ENCODE measurements at regions not wholly inside any gene's neighbourhood (a gene's known extent, or its start where the extent isn't known, plus 50 kb on each side); places are given as distances from the start of the nearest gene placed in this dataset.

DNA sequence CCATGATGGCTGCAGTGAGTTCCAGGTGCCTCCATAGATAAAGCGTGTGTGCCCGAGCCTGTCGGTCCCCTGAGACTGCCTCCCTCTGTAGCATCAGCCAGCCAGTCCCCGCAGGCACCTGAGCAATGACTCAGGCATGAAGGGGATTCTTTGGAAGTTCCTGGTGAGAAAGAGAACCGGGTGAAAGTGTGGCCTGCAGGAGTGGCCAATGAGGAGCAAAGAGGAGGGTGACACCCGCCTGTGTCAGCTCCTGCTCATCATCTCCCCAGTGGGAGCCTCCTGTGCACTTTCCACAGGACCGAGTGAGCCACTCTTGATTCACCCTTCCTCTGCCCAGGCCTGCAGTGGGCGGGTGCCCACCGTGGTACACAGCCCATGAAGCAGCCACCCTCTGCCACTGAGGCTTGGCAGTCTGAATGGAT, 71.2 kb upstream of the PTPN1 start:
- no peaks in the 10 kb centered on the region for H3K36me3 Mint-ChIP-seq
- no peak overlapping the region for H3K4me3 Mint-ChIP-seq
- Histone ChIP-seq H3K4me1 (ENCODE audit: control insufficient read depth, insufficient read depth, low read length) (peaks cover 7% of the 10 kb centered on the region), H3K36me3 (ENCODE audit: control insufficient read depth, insufficient read depth, low read length) (no peaks in the 10 kb centered on the region), H3K27me3 (ENCODE audit: control insufficient read depth, insufficient read depth, low read length) (no peaks in the 10 kb centered on the region), H3K27ac (ENCODE audit: low read length) (no peak overlapping the region), H3K4me3 (ENCODE audit: low read length) (no peak overlapping the region), H3K9me3 (ENCODE audit: control insufficient read depth, insufficient read depth, low read length) (no peaks in the 10 kb centered on the region)
- no peaks in the 10 kb centered on the region for H3K9me3 Mint-ChIP-seq
- ATAC-seq (no peak), DNase-seq (no peak)
- H3K27me3 Mint-ChIP-seq (ENCODE audit: low read depth in 2 of 2), result peaks cover 20 to 25% of the 10 kb centered on the region in 2 donors
- intact Hi-C loops (cut with micrococcal nuclease), result no loop called here
- 83% methylated on average over 9 of the region's 9 CpGs for WGBS (ENCODE audit: insufficient coverage)
- H3K27ac Mint-ChIP-seq, result no peak overlapping the region
- TF ChIP-seq, protein P1, sequence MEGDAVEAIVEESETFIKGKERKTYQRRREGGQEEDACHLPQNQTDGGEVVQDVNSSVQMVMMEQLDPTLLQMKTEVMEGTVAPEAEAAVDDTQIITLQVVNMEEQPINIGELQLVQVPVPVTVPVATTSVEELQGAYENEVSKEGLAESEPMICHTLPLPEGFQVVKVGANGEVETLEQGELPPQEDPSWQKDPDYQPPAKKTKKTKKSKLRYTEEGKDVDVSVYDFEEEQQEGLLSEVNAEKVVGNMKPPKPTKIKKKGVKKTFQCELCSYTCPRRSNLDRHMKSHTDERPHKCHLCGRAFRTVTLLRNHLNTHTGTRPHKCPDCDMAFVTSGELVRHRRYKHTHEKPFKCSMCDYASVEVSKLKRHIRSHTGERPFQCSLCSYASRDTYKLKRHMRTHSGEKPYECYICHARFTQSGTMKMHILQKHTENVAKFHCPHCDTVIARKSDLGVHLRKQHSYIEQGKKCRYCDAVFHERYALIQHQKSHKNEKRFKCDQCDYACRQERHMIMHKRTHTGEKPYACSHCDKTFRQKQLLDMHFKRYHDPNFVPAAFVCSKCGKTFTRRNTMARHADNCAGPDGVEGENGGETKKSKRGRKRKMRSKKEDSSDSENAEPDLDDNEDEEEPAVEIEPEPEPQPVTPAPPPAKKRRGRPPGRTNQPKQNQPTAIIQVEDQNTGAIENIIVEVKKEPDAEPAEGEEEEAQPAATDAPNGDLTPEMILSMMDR (IDR thresholded peaks at IDR 0.05), result no peak
- H3K4me1 Mint-ChIP-seq, result peaks cover 8 to 13% of the 10 kb centered on the region in 2 donors

DNA sequence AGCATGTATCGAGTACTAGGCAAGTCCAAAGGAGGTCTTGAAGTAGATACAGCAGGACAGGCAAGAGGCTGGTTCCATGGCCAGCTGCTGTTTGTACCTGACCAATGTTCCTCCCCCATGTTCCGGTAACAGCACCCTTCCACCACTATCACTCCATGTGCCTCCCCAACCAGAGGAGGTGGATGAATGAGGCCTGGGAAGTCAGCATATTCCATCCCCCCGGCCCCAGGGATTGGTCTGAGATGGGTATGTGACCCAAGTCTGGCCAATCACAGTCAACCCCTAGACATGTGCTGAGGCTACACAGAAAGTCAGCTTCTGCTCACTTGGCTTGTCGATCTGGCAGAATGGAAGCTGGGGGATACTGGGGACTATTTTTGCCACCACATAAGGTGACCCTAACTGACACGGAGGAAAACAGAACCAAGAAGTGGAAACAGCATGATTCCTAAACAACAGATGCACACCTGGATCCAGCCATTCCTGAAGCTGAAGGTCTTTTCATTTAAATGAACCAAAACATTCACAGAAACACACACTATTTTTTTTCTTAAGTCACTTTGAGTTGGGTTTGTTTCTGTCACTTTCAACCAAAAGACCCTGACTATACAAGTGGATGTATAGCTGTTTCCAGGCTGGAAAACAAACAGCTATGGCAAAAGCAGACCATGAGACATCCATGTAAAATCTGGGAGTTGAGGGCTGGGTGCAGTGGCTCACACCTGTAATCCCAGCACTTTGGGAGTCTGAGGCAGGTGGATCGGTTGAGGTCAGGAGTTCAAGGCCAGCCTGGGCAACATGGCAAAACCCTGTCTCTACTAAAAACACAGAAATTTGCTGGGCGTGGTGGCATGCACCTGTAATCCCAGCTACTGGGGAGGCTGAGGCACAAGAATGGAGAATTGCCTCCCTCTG, 70.4 kb upstream of the PTPN1 start:
- DNase-seq (no peak), ATAC-seq (no peak)
- Histone ChIP-seq H3K27me3 (ENCODE audit: control insufficient read depth, insufficient read depth, low read length) (no peaks in the 10 kb centered on the region), H3K36me3 (ENCODE audit: control insufficient read depth, insufficient read depth, low read length) (no peaks in the 10 kb centered on the region), H3K9me3 (ENCODE audit: control insufficient read depth, insufficient read depth, low read length) (no peaks in the 10 kb centered on the region), H3K27ac (ENCODE audit: low read length) (no peak overlapping the region), H3K4me3 (ENCODE audit: low read length) (no peak overlapping the region), H3K4me1 (ENCODE audit: control insufficient read depth, insufficient read depth, low read length) (peaks cover 7% of the 10 kb centered on the region)
- Mint-ChIP-seq H3K27me3 (ENCODE audit: low read depth in 2 of 2) (peaks cover 20 to 25% of the 10 kb centered on the region in 2 donors), H3K27ac (no peak overlapping the region), H3K4me1 (peaks cover 8 to 13% of the 10 kb centered on the region in 2 donors), H3K4me3 (no peak overlapping the region), H3K36me3 (no peaks in the 10 kb centered on the region), H3K9me3 (no peaks in the 10 kb centered on the region)
- WGBS (ENCODE audit: insufficient coverage), result 94% methylated on average over 6 of the region's 7 CpGs
- intact Hi-C loops (cut with micrococcal nuclease), result no loop called here
- TF ChIP-seq, protein P1 (IDR thresholded peaks at IDR 0.05), result no peak

DNA sequence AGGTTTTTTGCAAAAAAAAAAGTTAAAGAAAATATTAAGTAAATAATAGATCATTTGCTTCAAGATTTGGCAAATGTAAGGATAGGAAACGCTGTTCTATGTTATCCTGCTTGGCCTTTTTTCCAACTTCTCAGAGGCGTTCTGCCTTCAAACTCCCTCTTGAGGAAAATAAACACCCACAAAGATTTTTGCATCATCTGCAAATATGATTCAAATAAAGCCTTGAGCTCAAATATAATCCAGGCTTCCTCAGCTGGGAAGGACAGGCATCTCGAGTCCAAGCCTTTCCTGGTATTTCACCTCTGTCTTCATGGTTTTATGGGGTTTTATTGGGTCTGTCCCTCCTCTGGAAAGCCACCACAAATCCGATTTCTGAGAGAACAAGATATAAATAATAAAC, 67.7 kb upstream of the PTPN1 start:
- Mint-ChIP-seq H3K27me3 (ENCODE audit: low read depth in 2 of 2) (peaks cover 34 to 51% of the 10 kb centered on the region in 2 donors), H3K27ac (no peak overlapping the region), H3K4me1 (peaks cover 8 to 13% of the 10 kb centered on the region in 2 donors), H3K9me3 (no peaks in the 10 kb centered on the region), H3K4me3 (no peak overlapping the region), H3K36me3 (no peaks in the 10 kb centered on the region)
- Histone ChIP-seq H3K4me1 (ENCODE audit: control insufficient read depth, insufficient read depth, low read length) (peaks cover 7% of the 10 kb centered on the region), H3K36me3 (ENCODE audit: control insufficient read depth, insufficient read depth, low read length) (no peaks in the 10 kb centered on the region), H3K4me3 (ENCODE audit: low read length) (no peak overlapping the region), H3K27ac (ENCODE audit: low read length) (no peak overlapping the region), H3K9me3 (ENCODE audit: control insufficient read depth, insufficient read depth, low read length) (peaks cover under 1% of the 10 kb centered on the region), H3K27me3 (ENCODE audit: control insufficient read depth, insufficient read depth, low read length) (peaks cover 5% of the 10 kb centered on the region)
- no peak for DNase-seq
- 94% methylated on average over 3 of the region's 4 CpGs for WGBS (ENCODE audit: insufficient coverage)
- intact Hi-C loops (cut with micrococcal nuclease), result no loop called here
- TF ChIP-seq, protein P1 (IDR thresholded peaks at IDR 0.05), result no peak
- ATAC-seq, result no peak
